ENCODE measurements at regions not wholly inside any gene's neighbourhood (a gene's known extent, or its start where the extent isn't known, plus 50 kb on each side); places are given as distances from the start of the nearest gene placed in this dataset.

DNA sequence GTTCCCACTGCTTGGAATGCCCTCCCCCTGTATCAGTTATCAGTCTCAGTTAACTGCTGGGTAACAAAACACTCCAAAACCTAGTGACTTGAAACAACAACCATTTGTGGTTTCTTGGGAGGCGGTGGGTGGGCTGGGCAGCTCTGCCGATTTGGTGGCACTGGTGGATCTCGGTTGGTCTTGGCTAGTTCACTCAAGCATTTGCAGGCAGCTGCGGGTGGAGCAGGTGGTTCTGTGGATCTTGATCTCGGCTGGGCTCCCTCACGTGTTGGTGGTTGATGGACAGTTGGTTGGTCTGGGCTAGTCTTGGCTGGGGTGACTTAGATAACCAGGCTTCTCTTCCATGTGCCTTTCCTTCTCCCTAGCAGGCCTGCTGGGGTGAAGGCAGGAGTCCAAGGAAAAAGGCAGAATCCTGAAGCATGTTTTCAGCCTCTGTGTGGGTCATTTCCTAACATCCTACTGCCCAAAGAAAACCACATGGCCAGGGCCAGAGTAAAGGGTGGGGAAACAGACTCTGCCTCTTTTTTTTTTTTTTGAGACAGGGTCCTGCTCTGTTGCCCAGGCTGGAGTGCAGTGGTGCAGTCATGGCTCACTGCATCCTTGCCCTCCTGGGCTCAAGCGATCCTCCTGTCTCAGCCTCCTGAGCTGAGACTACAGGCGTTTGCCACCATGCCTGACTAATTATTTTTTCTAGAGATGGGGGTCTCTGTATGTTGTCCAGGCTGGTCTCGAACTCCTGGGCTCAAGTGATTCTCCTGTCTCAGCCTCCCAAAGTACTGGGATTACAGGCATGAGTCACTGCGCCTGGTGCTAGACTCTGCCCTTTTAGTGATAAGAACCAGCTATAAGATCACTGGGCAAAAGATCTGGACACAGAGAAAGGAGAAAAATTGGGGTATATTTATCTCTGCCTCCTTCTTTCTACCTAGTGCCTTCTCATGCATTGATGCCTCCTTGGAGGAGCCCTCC lies 183.7 kb downstream of the RGS3 start:
- CTCF ChIA-PET (ENCODE audit: partially characterized antibody): interaction anchor here (1.4 to 18.7 kb wide), 3 partner anchors 9 to 52 kb away, joined by 3 to 1065 read pairs (median 44); no protein-coding TSS in a partner anchor
- no peak overlapping the region for H3K56ac ChIP-seq (replicated peaks; ENCODE audit: insufficient read length, low read depth, low read length)
- no peak overlapping the region for H2BK15ac ChIP-seq (ENCODE audit: low read length)
- no peak overlapping the region for H3K18ac ChIP-seq (ENCODE audit: extremely low read depth, low read length)
- WGBS, 2 experiments (ENCODE audit: extremely low coverage in 1 of 2, insufficient coverage in 1 of 2, insufficient read length in 1 of 2, insufficient replicate concordance in 2 of 2, low coverage in 1 of 2, low lambda C conversion rate in 2 of 2, missing lambda C conversion rate in 1 of 2): 87% methylated on average over 10 of the region's 10 CpGs; no CpG with 5 or more reads in 1 of the 2 experiments
- no peak overlapping the region for H3K4me3 ChIP-seq (ENCODE audit: extremely low read depth in 1 of 4, insufficient read depth in 2 of 4, low read depth in 3 of 4, low read length in 4 of 4)
- no peak overlapping the region for H3K14ac ChIP-seq (ENCODE audit: insufficient read length)
- H3K79me1 ChIP-seq (ENCODE audit: low read depth, low read length): no peaks in the 10 kb centered on the region
- H2BK20ac ChIP-seq (ENCODE audit: low read length): no peak overlapping the region
- H3K9me3 ChIP-seq (ENCODE audit: insufficient read depth in 2 of 2, low read depth in 1 of 2, low read length in 1 of 2): no peaks in the 10 kb centered on the region
- no peak overlapping the region for H2BK12ac ChIP-seq (ENCODE audit: low read depth, low read length)
- H3K36me3 ChIP-seq (ENCODE audit: control insufficient read depth in 2 of 4, insufficient read depth in 4 of 4, low read length in 3 of 4): no peaks in the 10 kb centered on the region
- no peak overlapping the region for H4K5ac ChIP-seq (ENCODE audit: insufficient read length, low read depth, low read length)
- no peak overlapping the region for H3K4ac ChIP-seq (replicated peaks; ENCODE audit: insufficient read length, low read depth, low read length)
- no peak for FAIRE-seq
- H4K20me1 ChIP-seq (replicated peaks in 1 of 2; ENCODE audit: control insufficient read depth in 1 of 2, insufficient read depth in 2 of 2, low read length in 2 of 2): no peaks in the 10 kb centered on the region
- no peak overlapping the region for H2BK120ac ChIP-seq (replicated peaks; ENCODE audit: low read depth, low read length)
- H3K27ac ChIP-seq (ENCODE audit: low read depth, low read length): no peak overlapping the region
- H3K27me3 ChIP-seq (replicated peaks in 1 of 4; ENCODE audit: control insufficient read depth in 3 of 4, extremely low read depth in 1 of 4, insufficient read depth in 3 of 4, low read length in 3 of 4): peaks cover 12 to 47% (median 34%) of the 10 kb centered on the region in 4 experiments
- no peak overlapping the region for H3K4me2 ChIP-seq (ENCODE audit: insufficient read depth in 1 of 2, low read depth in 2 of 2, low read length in 2 of 2)
- H2BK5ac ChIP-seq (ENCODE audit: low read depth, low read length): no peak overlapping the region
- no peak overlapping the region for H3K23ac ChIP-seq (ENCODE audit: insufficient read length)
- H2AK5ac ChIP-seq (ENCODE audit: low read depth, low read length): no peak overlapping the region
- no peak overlapping the region for H3K9ac ChIP-seq (replicated peaks in 1 of 4; ENCODE audit: extremely low read depth in 1 of 4, low read depth in 3 of 4, low read length in 3 of 4)
- H4K91ac ChIP-seq (replicated peaks; ENCODE audit: insufficient read length, low read length): no peak overlapping the region
- no peaks in the 10 kb centered on the region for H3K23me2 ChIP-seq (ENCODE audit: low read depth, low read length)
- DNase-seq (ENCODE audit: low read depth in 1 of 2, low spot score in 2 of 2): no peak
- H3K79me2 ChIP-seq (ENCODE audit: control insufficient read depth in 1 of 2, insufficient read depth in 2 of 2, low read length in 2 of 2): no peaks in the 10 kb centered on the region
- H2AFZ ChIP-seq (ENCODE audit: low read length): no peak overlapping the region
- POLR2A ChIA-PET (ENCODE audit: partially characterized antibody): no interaction called here
- no peak overlapping the region for H4K8ac ChIP-seq (ENCODE audit: extremely low read depth, insufficient read depth, low read length)
- peaks cover 0 to 15% (median 6%) of the 10 kb centered on the region in 4 experiments; a peak in 4 of 7 replicates for H3K4me1 ChIP-seq (replicated peaks in 1 of 4; ENCODE audit: control insufficient read depth in 3 of 4, insufficient read depth in 4 of 4, low read length in 3 of 4)
- TF ChIP-seq EGR1 (IDR thresholded peaks at IDR 0.05; ENCODE audit: borderline replicate concordance, low read depth, low read length) (no peak), TBP (IDR thresholded peaks at IDR 0.05; ENCODE audit: low read depth, low read length) (no peak), EP300 (IDR thresholded peaks at IDR 0.05; ENCODE audit: borderline replicate concordance in 1 of 2, low read depth in 2 of 2, low read length in 2 of 2) (no peak), BCL11A (IDR thresholded peaks at IDR 0.05; ENCODE audit: low read depth in 2 of 2, low read length in 2 of 2) (no peak), SP4 (IDR thresholded peaks at IDR 0.05; ENCODE audit: low read length) (no peak), POU5F1 (IDR thresholded peaks at IDR 0.05; ENCODE audit: low read depth, low read length) (no peak), HDAC6 (IDR thresholded peaks at IDR 0.05; ENCODE audit: low read depth, low read length) (no peak), BACH1 (IDR thresholded peaks at IDR 0.05; ENCODE audit: low read length) (no peak), BRCA1 (IDR thresholded peaks at IDR 0.05; ENCODE audit: low read depth, low read length) (no peak), CHD2 (IDR thresholded peaks at IDR 0.05; ENCODE audit: low read length) (no peak)
- TF ChIP-seq, protein P1, sequence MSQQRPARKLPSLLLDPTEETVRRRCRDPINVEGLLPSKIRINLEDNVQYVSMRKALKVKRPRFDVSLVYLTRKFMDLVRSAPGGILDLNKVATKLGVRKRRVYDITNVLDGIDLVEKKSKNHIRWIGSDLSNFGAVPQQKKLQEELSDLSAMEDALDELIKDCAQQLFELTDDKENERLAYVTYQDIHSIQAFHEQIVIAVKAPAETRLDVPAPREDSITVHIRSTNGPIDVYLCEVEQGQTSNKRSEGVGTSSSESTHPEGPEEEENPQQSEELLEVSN (IDR thresholded peaks at IDR 0.05): no peak
- TF ChIP-seq, protein P2, sequence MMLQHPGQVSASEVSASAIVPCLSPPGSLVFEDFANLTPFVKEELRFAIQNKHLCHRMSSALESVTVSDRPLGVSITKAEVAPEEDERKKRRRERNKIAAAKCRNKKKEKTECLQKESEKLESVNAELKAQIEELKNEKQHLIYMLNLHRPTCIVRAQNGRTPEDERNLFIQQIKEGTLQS (IDR thresholded peaks at IDR 0.05; ENCODE audit: insufficient read depth, low read depth, low read length): no peak
